Prostate gland (tissue), 2 donors: ENCODE measurements at regions not wholly inside any gene's neighbourhood (a gene's known extent, or its start where the extent isn't known, plus 50 kb on each side); places are given as distances from the start of the nearest gene placed in this dataset.

Experiments
- DNase-seq: peaks from one replicate; pipeline ENCODE4 v3.0.0-alpha.2; 2019; ENCODE audit warnings: low spot score
- H3K27ac ChIP-seq, 2 donors: fragments of 200-600 bp; sonication (generic); 2 replicates each; pipeline ENCODE4 v1.5.1; 2017 to 2019
- H3K27me3 ChIP-seq: fragments of 200-600 bp; sonication (generic); replicated peaks from 2 replicates; pipeline ENCODE4 v1.5.1; 2019; ENCODE audit not compliant: insufficient read depth
- H3K36me3 ChIP-seq, 2 donors: fragments of 200-600 bp; sonication (generic); 1 replicate in 1 of 2; 2 replicates in 1 of 2; pipeline versions ENCODE4 v1.5.1 to v1.8.1; 2017 to 2019
- H3K4me1 ChIP-seq: fragments of 200-600 bp; sonication (generic); replicated peaks from 2 replicates; pipeline ENCODE4 v1.5.1; 2019
- H3K4me3 ChIP-seq, 2 donors: fragments of 200-600 bp; sonication (generic); 2 replicates each; pipeline ENCODE4 v1.5.1; 2017 to 2019
- H3K9me3 ChIP-seq: fragments of 200-600 bp; sonication (generic); 2 replicates; pipeline ENCODE4 v1.5.1; 2017
- POLR2A ChIP-seq: fragments of 450-650 bp; IDR thresholded peaks from one replicate; pipeline ENCODE4 v1.6.1; 2016; ENCODE audit warnings: antibody characterized with exemption, mild to moderate bottlenecking
- POLR2AphosphoS5 ChIP-seq: sonication (generic); formaldehyde crosslinking; IDR thresholded peaks from one replicate; pipeline ENCODE4 v1.6.1; 2017; ENCODE audit warnings: antibody characterized with exemption
- WGBS: methylation state at CpG from one replicate; pipeline ENCODE4 v1.1.5; 2018; 5-methylcytosine and 5-hydroxymethylcytosine counted together
- intact Hi-C: fragments of 100-400 bp; cut with DNase I; formaldehyde crosslinking; loops from one replicate; pipeline ENCODE4 v1.14.2; 2022
- TF ChIP-seq, protein P1 (sequence below), 4 experiments: fragments of 200-600 bp in 2 of 4; fragments of 450-650 bp in 2 of 4; sonication (generic) in 2 of 4; IDR thresholded peaks; 1 replicate in 3 of 4; 2 replicates in 1 of 4; pipeline ENCODE4 v1.5.1; 2016 to 2019; ENCODE audit warnings: antibody characterized with exemption in 4 of 4, mild to moderate bottlenecking in 2 of 4, moderate library complexity in 2 of 4

- no peak for DNase-seq
Measured at GRCh38 chr19:28582344-28582743, 630.6 kb downstream of the UQCRFS1 start.

GRCh38 chr19:28581468-28581770 is 631.5 kb downstream of the UQCRFS1 start:
- intact Hi-C loops: no loop called here
- Histone ChIP-seq H3K9me3 (no peaks in the 10 kb centered on the region), H3K36me3 (no peaks in the 10 kb centered on the region), H3K27ac (no peak overlapping the region), H3K4me1 (no peaks in the 10 kb centered on the region), H3K27me3 (no peaks in the 10 kb centered on the region), H3K4me3 (no peak overlapping the region)
- 59% methylated on average over 4 of the region's 4 CpGs for WGBS
- no peak for DNase-seq
- no peak for TF ChIP-seq POLR2AphosphoS5
- TF ChIP-seq POLR2A: no peak
- TF ChIP-seq, protein P1, sequence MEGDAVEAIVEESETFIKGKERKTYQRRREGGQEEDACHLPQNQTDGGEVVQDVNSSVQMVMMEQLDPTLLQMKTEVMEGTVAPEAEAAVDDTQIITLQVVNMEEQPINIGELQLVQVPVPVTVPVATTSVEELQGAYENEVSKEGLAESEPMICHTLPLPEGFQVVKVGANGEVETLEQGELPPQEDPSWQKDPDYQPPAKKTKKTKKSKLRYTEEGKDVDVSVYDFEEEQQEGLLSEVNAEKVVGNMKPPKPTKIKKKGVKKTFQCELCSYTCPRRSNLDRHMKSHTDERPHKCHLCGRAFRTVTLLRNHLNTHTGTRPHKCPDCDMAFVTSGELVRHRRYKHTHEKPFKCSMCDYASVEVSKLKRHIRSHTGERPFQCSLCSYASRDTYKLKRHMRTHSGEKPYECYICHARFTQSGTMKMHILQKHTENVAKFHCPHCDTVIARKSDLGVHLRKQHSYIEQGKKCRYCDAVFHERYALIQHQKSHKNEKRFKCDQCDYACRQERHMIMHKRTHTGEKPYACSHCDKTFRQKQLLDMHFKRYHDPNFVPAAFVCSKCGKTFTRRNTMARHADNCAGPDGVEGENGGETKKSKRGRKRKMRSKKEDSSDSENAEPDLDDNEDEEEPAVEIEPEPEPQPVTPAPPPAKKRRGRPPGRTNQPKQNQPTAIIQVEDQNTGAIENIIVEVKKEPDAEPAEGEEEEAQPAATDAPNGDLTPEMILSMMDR (IDR thresholded peaks at IDR 0.05): no peak

More at GRCh38 chr19:28582344-28582743, 630.6 kb downstream of the UQCRFS1 start:
- Histone ChIP-seq H3K9me3 (no peaks in the 10 kb centered on the region), H3K4me1 (no peaks in the 10 kb centered on the region), H3K27me3 (no peaks in the 10 kb centered on the region), H3K4me3 (no peak overlapping the region), H3K36me3 (no peaks in the 10 kb centered on the region), H3K27ac (no peak overlapping the region)
- no peak for TF ChIP-seq POLR2AphosphoS5
- TF ChIP-seq, protein P1 (IDR thresholded peaks at IDR 0.05): no peak
- no peak for TF ChIP-seq POLR2A
- WGBS: 96% methylated on average over 6 of the region's 6 CpGs
- intact Hi-C loops: no loop called here

DNA sequence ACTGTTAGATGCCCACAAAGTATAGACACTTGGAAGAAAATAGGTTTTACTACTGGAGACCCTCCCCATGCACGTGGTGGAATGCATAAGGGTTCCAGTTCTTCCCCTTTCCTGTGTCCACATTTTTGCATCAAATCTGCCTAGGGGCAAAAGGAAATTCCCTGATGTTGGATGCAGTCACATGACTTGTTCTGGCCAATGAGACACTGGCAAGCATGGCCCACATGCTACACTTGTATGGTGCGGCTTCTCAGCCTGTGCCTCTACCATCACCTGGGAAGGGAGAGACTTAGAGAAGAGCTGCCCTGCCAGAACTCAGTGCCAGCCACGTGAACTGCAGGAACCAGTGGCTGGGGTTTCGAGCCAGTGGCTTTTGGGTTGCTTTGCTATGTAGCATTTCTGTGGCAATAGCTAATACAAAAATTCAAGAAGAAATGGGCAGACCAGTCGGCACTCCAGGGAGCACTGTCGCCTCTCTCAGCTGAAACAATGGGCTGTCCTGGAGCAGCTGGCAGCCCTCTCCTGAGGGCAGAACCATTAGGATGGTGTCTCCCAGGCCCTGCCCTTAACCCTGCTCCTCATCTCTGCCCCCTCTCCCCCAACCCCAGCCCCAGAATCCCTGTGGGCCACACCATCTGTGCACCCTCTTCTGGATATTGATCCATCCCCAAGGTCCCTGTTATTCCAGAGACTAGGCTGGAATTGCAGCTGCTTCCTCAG is 634.0 kb downstream of the UQCRFS1 start:
- Histone ChIP-seq H3K36me3 (no peaks in the 10 kb centered on the region), H3K4me3 (no peak overlapping the region), H3K27me3 (no peaks in the 10 kb centered on the region), H3K9me3 (no peaks in the 10 kb centered on the region), H3K27ac (no peak overlapping the region), H3K4me1 (no peaks in the 10 kb centered on the region)
- TF ChIP-seq POLR2A: no peak
- TF ChIP-seq, protein P1 (IDR thresholded peaks at IDR 0.05): no peak
- no peak for TF ChIP-seq POLR2AphosphoS5
- intact Hi-C loops: no loop called here
- WGBS: 77% methylated on average over 6 of the region's 6 CpGs
- no peak for DNase-seq

GRCh38 chr19:28578208-28578607 is 634.7 kb downstream of the UQCRFS1 start:
- H3K9me3 ChIP-seq: no peaks in the 10 kb centered on the region
- no peak for DNase-seq
- H3K4me1 ChIP-seq: no peaks in the 10 kb centered on the region
- intact Hi-C loops: no loop called here
- H3K4me3 ChIP-seq: no peak overlapping the region
- H3K36me3 ChIP-seq: no peaks in the 10 kb centered on the region
- H3K27ac ChIP-seq: no peak overlapping the region
- TF ChIP-seq, protein P1 (IDR thresholded peaks at IDR 0.05): no peak
- TF ChIP-seq POLR2A (no peak), POLR2AphosphoS5 (no peak)
- 91% methylated on average over 8 of the region's 8 CpGs for WGBS
- H3K27me3 ChIP-seq: no peaks in the 10 kb centered on the region

- Histone ChIP-seq H3K9me3 (no peaks in the 10 kb centered on the region), H3K4me1 (no peaks in the 10 kb centered on the region), H3K27me3 (no peaks in the 10 kb centered on the region), H3K36me3 (no peaks in the 10 kb centered on the region), H3K27ac (no peak overlapping the region), H3K4me3 (no peak overlapping the region)
- TF ChIP-seq, protein P1 (IDR thresholded peaks at IDR 0.05): no peak
- TF ChIP-seq POLR2AphosphoS5: no peak
- no peak for TF ChIP-seq POLR2A
- intact Hi-C loops: no loop called here
- WGBS: 59% methylated on average over 6 of the region's 6 CpGs
- no peak for DNase-seq
Measured at GRCh38 chr19:28577666-28578065, 635.3 kb downstream of the UQCRFS1 start.
